Activated T-cell treated with anti-CD3 and anti-CD28 coated beads, Interleukin-2, amount 50 U/mL, for 24 hours (primary cell): ENCODE measurements at regions not wholly inside any gene's neighbourhood (a gene's known extent, or its start where the extent isn't known, plus 50 kb on each side); places are given as distances from the start of the nearest gene placed in this dataset.
A peak's percentile ranks its signal among the peaks of the same experiment; 100 is the strongest.

Source experiments
- DNase-seq: peaks from one replicate; pipeline ENCODE4 v3.0.0-alpha.2; 2020
- H3K27ac Mint-ChIP-seq: 2 replicates; pipeline ENCODE4 v1.8.0; 2020; ENCODE audit warnings: mild to moderate bottlenecking, mixed read lengths
- H3K27me3 Mint-ChIP-seq: 2 replicates; pipeline ENCODE4 v1.8.0; 2020; ENCODE audit warnings: mixed read lengths
- H3K36me3 Mint-ChIP-seq: 2 replicates; pipeline ENCODE4 v1.8.0; 2020; ENCODE audit warnings: low read depth, mixed read lengths
- H3K4me1 Mint-ChIP-seq: 2 replicates; pipeline ENCODE4 v1.8.0; 2020; ENCODE audit warnings: low read depth, mixed read lengths
- H3K4me3 Mint-ChIP-seq: 2 replicates; pipeline ENCODE4 v1.8.0; 2020; ENCODE audit warnings: mild to moderate bottlenecking, moderate library complexity, mixed read lengths
- H3K9me3 Mint-ChIP-seq: 2 replicates; pipeline ENCODE4 v1.8.0; 2020; ENCODE audit warnings: mixed read lengths

DNA sequence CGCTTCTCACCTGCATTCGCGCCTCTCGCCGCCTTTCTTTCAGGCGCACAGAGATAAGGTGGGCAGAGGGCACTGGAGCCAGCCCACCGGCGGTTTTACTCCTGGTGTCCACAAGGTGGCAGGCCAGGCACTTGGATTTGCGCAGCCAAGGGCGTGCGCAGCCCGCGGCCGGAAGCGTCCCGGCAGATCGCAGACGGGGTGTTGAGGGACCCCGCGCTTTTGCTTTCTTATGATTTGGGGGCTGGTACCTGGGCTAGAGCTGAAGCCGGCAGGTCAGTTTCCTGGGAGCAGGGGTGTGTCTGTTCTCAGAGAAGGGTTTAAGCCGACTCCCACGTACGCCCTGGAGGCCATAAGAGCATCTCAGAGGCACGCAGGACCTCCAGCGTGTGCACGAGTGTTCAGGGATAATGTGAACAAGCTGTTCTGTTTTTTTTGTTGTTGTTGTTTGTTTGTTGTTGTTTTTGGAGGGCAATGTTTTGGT is 305.6 kb upstream of the CXCR4 start:
- Mint-ChIP-seq H3K36me3 (peaks cover 1% of the 10 kb centered on the region), H3K4me1 (peaks cover 18% of the 10 kb centered on the region), H3K27ac (peak overlapping the region; percentile 61), H3K27me3 (peaks cover 47% of the 10 kb centered on the region), H3K4me3 (peak overlapping the region; percentile 79), H3K9me3 (no peaks in the 10 kb centered on the region)
- peak; percentile 88 for DNase-seq

DNA sequence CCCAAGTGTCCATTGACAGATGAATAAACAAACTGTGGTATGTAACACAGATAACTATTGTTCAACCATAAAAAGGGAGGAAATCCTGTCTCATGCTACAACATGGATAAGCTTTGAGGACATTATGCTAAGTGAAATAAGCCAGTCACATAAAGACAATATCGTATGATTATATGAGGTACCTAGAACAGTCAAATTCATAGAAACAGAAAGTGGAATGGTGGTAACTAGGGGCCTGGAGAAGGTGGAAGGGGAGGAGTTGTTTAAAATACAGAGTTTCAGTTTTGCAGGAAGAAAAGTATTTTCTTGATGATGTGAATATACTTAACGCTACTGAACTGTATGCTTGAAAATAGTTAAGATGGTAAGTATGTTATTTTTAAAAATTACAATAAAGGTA is 304.6 kb upstream of the CXCR4 start:
- H3K27ac Mint-ChIP-seq, result no peak overlapping the region
- H3K4me3 Mint-ChIP-seq, result no peak overlapping the region
- peaks cover 53% of the 10 kb centered on the region for H3K27me3 Mint-ChIP-seq

DNA sequence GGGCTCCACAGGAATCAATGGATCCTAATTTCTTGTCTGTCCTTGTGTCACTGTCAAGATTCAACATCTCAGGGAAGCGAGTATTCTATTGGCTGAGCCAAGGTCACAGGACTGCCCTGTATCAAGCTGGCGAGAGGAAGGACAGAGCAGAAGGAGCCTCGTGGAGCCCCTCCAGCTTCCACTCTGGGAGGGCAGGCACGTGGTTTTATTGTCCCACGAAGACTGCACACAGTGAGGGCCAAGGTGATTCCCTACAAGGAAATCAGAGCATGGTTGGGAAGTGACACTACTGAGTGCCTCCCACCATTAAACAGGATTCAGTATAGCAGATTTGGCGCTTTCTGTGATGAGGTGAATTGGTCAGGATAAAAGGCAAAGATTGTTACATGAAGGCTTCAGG is 302.4 kb upstream of the CXCR4 start:
- H3K4me3 Mint-ChIP-seq, result no peak overlapping the region
- H3K9me3 Mint-ChIP-seq, result no peaks in the 10 kb centered on the region
- DNase-seq, result no peak
- H3K27ac Mint-ChIP-seq, result no peak overlapping the region
- peaks cover 18% of the 10 kb centered on the region for H3K4me1 Mint-ChIP-seq
- peaks cover 1% of the 10 kb centered on the region for H3K36me3 Mint-ChIP-seq
- H3K27me3 Mint-ChIP-seq, result peaks cover 53% of the 10 kb centered on the region

More for the DNA sequence above, 304.6 kb upstream of the CXCR4 start:
- H3K9me3 Mint-ChIP-seq, result no peaks in the 10 kb centered on the region
- peaks cover 18% of the 10 kb centered on the region for H3K4me1 Mint-ChIP-seq
- DNase-seq, result no peak
- peaks cover 1% of the 10 kb centered on the region for H3K36me3 Mint-ChIP-seq

DNA sequence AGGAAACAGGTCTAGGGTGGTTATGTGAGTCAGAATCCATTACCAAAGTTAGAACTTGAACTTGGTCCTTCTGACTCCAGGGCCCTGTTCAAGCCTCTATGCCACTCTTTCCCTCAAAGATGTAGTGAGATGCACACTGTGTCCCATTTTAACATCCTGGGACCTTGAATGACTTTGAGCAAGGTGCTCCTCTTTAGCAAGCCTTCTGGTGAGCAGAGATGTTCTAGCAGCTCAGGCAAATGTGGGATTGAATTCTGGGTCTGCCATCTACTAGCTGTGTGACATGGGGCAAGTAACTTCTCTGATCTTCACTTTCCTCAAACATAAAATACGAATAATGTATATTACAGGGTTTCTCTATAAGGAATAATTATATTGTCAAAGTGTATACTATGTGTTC is 294.0 kb upstream of the CXCR4 start:
- H3K4me1 Mint-ChIP-seq, result peaks cover 3% of the 10 kb centered on the region
- no peak overlapping the region for H3K27ac Mint-ChIP-seq
- H3K4me3 Mint-ChIP-seq, result no peak overlapping the region
- DNase-seq, result no peak
- H3K9me3 Mint-ChIP-seq, result no peaks in the 10 kb centered on the region
- H3K36me3 Mint-ChIP-seq, result no peaks in the 10 kb centered on the region
- H3K27me3 Mint-ChIP-seq, result peaks cover 35% of the 10 kb centered on the region

DNA sequence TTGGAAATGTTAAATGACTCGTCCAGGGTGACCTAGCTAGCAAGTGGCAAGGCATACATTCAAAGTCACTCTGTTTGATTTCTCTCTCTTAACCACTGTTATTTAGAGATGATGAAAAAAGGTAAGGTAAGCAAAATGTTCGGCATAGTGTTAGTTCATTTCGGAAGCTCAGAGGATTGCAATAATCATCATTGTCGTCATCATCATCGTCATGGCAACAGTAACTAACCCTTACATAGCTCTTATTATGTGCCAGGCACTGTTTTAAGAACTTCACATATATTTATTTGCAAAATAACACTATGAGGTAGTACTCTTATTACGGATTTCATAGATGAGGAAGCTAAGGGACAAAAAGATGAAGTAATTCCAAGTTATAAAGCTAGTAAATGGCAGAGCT is 292.7 kb upstream of the CXCR4 start:
- no peak overlapping the region for H3K4me3 Mint-ChIP-seq
- peaks cover 33% of the 10 kb centered on the region for H3K27me3 Mint-ChIP-seq
- H3K27ac Mint-ChIP-seq, result no peak overlapping the region
- DNase-seq, result no peak
- no peaks in the 10 kb centered on the region for H3K36me3 Mint-ChIP-seq
- peaks cover 3% of the 10 kb centered on the region for H3K4me1 Mint-ChIP-seq
- H3K9me3 Mint-ChIP-seq, result no peaks in the 10 kb centered on the region

DNA sequence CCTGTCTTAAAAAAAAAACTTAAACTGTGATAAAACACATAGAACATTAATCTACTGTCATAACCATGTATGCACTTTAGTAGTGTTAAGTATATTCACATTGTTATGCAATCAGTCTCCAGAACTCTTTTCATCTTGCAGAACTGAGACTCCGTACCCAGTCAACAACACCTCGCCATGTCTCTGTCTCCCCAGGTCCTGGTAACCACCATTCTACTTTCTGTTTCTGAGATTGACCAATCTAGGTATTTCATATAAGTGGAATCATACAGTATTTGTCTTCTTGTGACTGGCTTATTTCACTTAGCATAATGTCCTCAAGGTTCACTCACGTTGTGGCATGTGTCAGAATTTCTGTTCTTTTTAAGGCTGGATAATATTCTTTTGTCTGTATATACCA is 290.8 kb upstream of the CXCR4 start:
- H3K9me3 Mint-ChIP-seq, result no peaks in the 10 kb centered on the region
- peaks cover 44% of the 10 kb centered on the region for H3K27me3 Mint-ChIP-seq
- H3K4me1 Mint-ChIP-seq, result peaks cover 3% of the 10 kb centered on the region
- H3K36me3 Mint-ChIP-seq, result no peaks in the 10 kb centered on the region
- H3K4me3 Mint-ChIP-seq, result no peak overlapping the region
- H3K27ac Mint-ChIP-seq, result no peak overlapping the region
- no peak for DNase-seq

DNA sequence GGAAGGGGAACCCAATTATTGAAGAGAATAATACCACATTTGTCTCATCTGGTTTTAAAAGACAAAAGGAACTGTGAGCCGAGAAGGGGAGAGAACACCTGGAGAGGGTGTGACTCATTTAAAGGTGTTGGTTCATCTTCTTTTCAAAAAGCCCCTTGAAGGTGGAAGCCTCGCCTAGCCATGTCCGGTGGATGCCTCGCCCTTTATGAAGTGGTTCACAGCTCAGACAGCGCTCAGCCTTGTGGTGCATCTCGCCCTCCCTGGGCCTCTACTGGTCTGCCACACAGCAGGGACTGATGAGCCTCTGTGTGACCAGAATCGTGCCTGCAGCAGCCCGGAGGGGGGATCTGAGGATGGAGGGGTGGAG is 290.0 kb upstream of the CXCR4 start:
- Mint-ChIP-seq H3K27ac (no peak overlapping the region), H3K27me3 (peaks cover 51% of the 10 kb centered on the region), H3K36me3 (no peaks in the 10 kb centered on the region), H3K4me1 (peaks cover 3% of the 10 kb centered on the region), H3K9me3 (no peaks in the 10 kb centered on the region), H3K4me3 (no peak overlapping the region)
- DNase-seq, result no peak

DNA sequence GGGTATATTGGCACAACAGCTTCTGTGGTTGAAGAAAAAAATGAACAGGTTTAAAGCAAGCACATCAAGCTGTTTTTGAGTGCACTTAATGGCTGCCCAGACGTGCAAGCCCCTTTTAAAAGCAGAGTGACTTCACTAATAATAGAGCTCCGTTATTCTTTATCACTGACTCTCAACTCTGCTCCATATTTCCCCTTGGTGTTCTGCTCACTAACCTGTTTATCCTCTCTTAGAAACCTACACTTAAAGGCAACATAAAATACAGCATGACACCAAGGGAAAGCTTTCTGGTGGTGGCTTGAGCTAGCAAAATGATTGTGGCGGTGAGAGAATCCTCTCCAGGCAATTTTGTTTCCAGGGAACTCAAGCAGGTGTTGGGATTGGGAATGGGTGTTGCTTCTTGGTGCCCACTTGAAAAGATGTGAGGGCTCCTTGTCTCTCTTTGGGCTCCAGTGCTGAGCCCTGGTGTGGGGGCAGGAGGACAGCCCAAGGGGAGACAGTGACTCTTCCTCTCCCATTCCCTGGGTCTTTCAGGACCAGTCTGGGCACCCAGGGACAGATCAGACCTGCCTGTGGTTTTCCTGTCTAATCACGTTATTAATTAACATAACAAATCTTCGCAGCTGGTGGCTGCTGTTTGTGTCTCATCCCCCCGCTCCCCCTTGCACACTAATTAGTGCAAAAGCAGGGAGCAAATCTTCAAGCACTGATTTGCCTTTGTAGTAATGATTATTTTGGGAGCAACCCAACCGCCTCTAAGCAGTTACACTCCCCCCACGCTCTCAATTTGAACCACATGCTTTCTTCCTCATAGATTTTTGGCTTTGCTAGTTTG is 289.4 kb upstream of the CXCR4 start:
- Mint-ChIP-seq H3K27ac (no peak overlapping the region), H3K36me3 (no peaks in the 10 kb centered on the region), H3K4me3 (no peak overlapping the region), H3K9me3 (no peaks in the 10 kb centered on the region), H3K4me1 (peaks cover 3% of the 10 kb centered on the region), H3K27me3 (peaks cover 55% of the 10 kb centered on the region)
- DNase-seq, result no peak

DNA sequence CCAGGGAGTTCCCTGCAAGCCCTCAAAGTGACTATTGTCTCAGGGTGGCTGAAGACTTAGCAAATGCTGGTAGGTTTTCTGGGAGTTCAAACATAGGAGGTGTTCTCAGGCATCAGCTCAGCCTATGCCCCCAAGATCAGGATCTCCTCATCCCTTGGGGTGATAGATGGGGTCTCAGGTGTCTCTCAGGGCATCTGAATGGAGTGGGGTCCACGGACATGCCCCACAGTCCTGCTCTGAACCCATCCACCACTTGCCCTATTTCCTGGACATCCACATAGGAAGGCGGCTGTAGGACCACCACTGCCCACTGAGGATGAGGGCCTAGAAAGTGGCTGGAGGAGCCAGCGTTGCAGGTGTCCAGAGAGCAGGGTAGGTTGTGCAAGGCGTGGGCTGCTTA is 287.0 kb upstream of the CXCR4 start:
- no peak overlapping the region for H3K4me3 Mint-ChIP-seq
- no peaks in the 10 kb centered on the region for H3K9me3 Mint-ChIP-seq
- peaks cover 3% of the 10 kb centered on the region for H3K4me1 Mint-ChIP-seq
- H3K36me3 Mint-ChIP-seq, result no peaks in the 10 kb centered on the region
- no peak for DNase-seq
- H3K27me3 Mint-ChIP-seq, result peaks cover 60% of the 10 kb centered on the region
- H3K27ac Mint-ChIP-seq, result no peak overlapping the region

DNA sequence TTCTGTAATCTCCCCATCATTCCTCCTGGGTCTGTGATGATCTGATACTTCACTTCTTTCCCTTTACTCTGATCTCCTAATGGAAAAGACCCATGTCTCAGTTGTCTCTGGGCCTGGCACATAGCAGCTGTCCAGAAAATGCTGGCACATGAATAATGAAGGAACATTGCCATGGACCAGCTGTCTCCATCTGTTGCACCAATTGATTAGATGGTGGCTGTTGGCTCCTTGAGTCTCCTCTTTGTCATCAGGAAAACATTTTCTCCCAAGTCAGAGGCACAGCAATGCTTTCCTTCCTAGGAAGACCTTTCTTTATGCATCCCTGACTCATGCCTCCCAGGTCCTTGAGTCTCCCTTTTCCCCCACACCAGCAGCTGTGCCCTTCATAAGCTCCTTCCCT is 286.2 kb upstream of the CXCR4 start:
- H3K27ac Mint-ChIP-seq, result no peak overlapping the region

DNA sequence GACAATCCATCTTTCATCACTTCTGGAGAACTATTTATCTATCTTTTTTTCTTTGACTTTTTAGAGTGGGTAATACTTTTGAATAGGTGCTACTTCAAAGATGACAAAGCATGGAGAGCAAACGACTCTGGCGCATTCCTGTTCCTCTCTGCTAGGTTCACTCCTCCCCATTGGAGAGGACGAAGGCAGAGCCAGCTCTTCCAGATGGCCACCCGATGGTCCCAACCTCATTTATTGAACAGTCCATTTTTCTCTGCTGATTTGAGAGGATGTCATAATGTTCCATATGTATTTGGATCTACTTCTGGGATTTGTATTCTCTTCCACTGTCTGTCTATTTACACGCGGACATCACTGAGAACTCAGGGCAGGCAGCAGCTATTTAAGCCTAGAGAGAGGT is 284.3 kb upstream of the CXCR4 start:
- H3K36me3 Mint-ChIP-seq, result no peaks in the 10 kb centered on the region

More for the DNA sequence above, 286.2 kb upstream of the CXCR4 start:
- Mint-ChIP-seq H3K36me3 (no peaks in the 10 kb centered on the region), H3K9me3 (no peaks in the 10 kb centered on the region), H3K27me3 (peaks cover 60% of the 10 kb centered on the region), H3K4me3 (no peak overlapping the region), H3K4me1 (peaks cover 3% of the 10 kb centered on the region)
- DNase-seq, result no peak

DNA sequence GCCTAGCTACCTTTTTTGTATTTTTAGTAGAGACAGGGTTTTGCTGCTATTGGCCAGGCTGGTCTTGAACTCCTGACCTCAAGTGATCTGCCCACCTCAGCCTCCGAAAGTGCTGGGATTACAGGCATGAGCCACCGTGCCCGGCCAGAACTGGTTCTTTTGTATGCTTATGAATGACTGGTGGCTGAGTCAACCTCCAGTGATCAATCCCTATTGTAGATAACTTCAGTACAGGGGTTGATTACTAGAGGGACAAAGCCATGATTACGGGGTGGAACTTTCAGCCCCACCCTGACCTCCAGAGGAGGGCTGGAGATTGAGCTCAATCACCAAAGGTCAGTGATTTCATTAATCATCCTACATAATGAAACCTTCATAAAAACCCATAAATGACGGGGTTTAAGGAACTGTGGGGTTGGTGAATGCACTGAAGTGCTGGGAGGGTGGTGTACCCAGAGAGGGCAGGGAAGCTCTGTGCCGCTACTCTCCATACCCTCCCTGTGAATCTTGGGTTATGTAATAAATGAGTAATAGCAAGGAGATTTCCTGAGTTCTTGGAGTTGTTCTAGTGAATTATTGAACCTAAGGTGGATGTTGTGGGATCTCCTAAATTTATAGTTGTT is 281.8 kb upstream of the CXCR4 start:
- Mint-ChIP-seq H3K9me3 (no peaks in the 10 kb centered on the region), H3K27ac (no peak overlapping the region), H3K36me3 (no peaks in the 10 kb centered on the region), H3K27me3 (peaks cover 30% of the 10 kb centered on the region), H3K4me1 (peaks cover 11% of the 10 kb centered on the region), H3K4me3 (no peak overlapping the region)
- DNase-seq, result no peak

More for the DNA sequence above, 284.3 kb upstream of the CXCR4 start:
- Mint-ChIP-seq H3K27ac (no peak overlapping the region), H3K9me3 (no peaks in the 10 kb centered on the region), H3K4me1 (no peaks in the 10 kb centered on the region), H3K27me3 (peaks cover 44% of the 10 kb centered on the region), H3K4me3 (no peak overlapping the region)
- no peak for DNase-seq

DNA sequence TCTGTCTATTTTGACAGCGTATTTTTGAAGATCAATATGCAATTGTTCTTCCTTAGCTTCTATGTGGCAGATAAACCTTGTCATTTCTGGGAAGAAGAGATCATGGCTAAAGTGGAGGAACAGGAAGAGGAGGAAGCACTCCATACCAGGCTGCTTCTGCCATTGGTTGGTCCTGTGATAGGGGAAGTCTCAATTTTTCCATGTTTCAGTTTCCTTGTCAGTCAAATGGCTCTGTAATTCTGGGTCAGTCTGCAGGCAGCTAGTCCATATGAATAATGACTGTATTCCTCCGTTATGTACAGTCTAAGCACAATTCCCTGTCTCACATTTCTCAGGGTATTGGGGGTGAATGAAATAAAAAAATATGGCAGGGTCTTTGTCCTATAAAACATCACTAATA is 277.6 kb upstream of the CXCR4 start:
- H3K36me3 Mint-ChIP-seq, result no peaks in the 10 kb centered on the region
- DNase-seq, result no peak
- H3K9me3 Mint-ChIP-seq, result no peaks in the 10 kb centered on the region
- H3K4me3 Mint-ChIP-seq, result no peak overlapping the region
- no peaks in the 10 kb centered on the region for H3K27me3 Mint-ChIP-seq
- peaks cover 26% of the 10 kb centered on the region for H3K4me1 Mint-ChIP-seq
- peak overlapping the region; percentile 60 for H3K27ac Mint-ChIP-seq

DNA sequence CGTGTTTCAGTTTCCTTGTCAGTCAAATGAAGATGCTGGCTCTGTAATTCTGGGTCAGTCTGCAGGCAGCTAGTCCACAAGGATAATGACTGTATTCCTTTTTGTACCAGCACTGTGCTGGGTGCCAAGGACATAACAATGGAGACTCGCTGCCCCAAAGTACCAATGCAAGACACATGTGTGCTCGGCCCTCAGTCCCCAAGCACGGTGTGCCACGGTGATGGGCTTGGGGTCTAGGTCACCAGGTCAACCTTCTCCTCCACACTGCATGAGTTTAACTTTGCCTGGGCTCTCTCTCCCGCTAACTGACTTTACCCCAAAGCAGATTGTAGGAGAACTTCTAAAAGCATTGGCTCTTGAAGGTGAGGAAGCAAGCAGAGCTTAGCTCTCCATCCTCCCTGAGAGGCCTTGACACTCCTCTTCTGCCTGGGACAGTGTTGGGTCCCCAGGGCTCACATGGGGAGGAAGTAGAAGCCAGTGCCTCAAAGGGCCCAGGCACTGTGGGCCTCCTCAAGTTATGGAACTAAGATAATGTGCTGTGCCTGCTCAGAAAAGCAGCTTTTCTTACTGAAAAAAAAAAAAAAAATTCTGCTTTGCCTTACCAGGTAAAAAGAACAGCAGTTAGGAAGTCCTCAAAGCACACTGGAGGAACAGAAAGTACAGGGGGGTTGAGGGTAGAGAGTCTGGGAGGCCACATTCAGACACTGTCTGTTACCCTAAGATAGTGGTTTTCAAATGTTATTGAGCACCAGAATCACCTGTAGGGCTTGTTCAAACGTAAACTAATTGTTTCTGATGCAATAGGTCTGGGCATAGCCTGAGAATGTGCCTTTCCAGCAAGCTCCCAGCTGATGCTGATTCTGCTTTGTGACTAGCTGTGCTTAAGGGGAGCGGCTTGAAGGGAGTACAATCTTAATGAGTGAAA is 276.4 kb upstream of the CXCR4 start:
- no peaks in the 10 kb centered on the region for H3K36me3 Mint-ChIP-seq
- no peak for DNase-seq
- no peak overlapping the region for H3K4me3 Mint-ChIP-seq
- peaks cover 32% of the 10 kb centered on the region for H3K4me1 Mint-ChIP-seq
- no peaks in the 10 kb centered on the region for H3K9me3 Mint-ChIP-seq
- H3K27ac Mint-ChIP-seq, result peak overlapping the region; percentile 60
- H3K27me3 Mint-ChIP-seq, result no peaks in the 10 kb centered on the region
